Umbilical cord (tissue), 1 donor: ENCODE measurements at regions not wholly inside any gene's neighbourhood (a gene's known extent, or its start where the extent isn't known, plus 50 kb on each side); places are given as distances from the start of the nearest gene placed in this dataset.
"Not testable (repeated sequence)": the region's sequence is repeated elsewhere in the genome, so short reads cannot be mapped to it uniquely, and the experiment has no call there.

ENCODE experiments used
- DNase-seq: peaks from one replicate; pipeline ENCODE4 v3.0.0-alpha.2; 2015; ENCODE audit warnings: low spot score

GRCh38 chr16:48105976-48106375 is 49.8 kb downstream of the ABCC12 start:
- DNase-seq: no peak

DNA sequence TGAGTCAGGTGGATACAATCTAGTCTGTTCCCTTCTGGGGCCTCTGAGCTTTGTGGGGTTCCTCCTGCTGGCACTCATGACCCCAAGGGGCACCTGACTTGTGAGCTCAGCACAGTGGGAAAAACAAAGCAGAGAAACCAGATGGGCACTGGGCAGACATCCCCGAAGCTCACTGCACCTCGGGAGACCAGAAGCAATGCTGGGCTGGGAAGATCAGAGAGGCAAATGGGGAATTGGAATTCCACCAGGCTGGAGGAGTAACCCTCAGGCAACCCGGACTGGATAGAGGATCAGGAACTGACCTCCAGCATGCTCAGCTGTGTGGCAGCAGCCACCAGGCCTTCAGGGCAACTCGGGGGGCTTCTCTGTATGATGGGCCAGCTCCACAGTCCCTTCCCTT is 50.3 kb downstream of the ABCC12 start:
- DNase-seq: no peak

GRCh38 chr16:48103591-48103990 is 52.2 kb downstream of the ABCC12 start:
- DNase-seq: no peak

DNA sequence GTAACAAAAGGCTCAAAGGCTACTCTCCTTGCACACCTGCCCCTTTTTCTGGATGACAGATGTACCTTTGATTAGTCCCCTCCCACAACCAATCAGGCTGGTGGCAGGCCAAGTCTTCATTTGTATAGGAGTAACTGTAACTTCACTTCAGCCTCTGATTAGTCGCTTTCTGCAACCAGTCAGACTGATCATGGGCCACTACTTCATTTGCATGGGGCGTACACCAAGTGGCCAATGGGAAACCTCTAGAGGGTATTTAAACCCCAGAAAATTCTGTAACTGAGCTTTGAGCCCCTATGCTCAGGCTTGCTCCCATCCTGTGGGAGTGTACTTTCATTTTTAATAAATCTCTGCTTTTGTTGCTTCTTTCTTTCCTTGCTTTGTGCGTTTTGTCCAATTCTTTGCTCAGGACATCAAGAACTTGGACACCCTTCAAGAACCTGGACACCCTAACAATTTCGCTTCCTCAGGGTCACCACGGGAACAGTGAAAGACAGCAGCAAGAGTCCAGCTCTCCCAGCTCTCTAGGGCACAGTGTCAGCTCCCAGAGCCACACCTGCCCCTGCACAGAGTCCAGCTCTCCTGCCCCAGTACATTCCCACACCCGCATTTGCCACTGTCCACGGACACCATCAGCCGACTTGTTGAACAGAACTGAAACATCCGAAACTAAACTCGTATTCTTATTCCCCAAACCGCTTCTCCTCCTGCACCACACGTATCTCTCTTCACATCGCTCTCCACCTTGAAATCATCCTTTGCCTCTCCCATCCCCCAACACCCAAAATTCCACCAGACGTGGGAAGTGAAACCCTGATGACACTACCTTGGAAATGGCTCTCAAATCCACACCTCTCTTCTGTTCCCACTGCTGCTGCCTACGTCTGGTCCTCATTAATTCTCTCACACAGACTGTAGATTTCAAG is 53.4 kb downstream of the ABCC12 start:
- DNase-seq: no peak

DNA sequence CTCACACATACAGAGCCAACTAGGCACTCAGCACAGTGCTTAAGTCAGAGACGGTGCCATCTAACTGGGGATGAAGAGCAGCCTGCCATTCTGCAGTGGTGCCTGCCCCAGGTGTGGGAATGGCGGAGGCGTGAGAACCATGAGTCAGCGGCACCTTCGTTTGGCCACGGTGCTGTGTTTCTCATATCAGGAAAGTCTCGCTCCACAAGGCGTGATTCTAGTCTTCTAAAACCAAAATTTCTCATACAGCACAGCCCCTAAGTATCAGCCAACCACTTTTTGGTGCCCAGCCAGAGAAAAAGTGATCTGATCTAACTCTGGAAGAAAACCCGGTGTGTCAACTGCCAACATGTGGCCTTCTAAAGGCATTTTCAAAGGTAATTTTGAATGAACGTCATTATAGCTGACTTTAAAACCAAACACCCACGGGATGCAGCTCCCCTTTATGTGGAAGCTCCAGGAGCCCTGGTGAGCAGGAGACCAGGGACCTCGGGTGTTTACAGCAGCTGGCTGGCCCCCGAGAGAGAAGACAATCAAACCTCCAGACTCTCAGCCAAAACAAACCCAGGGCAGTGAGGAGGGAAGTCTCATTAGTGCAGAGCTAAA is 54.6 kb downstream of the ABCC12 start:
- DNase-seq: no peak

DNA sequence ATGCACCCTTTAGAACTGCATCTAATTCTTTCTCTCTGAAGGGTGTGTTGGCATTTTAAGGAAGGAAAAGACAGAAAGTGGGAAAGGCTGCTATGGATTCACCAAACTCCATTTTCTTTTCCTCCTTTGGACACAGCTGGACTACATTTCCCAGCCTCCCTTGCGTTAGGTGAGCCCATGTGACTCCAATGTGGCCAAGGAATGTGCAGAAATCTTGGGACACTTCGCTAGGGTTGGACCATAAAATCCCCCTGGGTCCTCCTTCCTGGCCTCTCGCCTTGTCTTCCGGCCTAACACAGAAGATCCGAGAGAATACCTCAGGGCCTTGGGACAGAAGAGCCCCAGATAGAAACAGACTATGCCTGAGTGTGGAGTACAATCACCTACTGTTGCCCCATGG is 56.3 kb downstream of the ABCC12 start:
- no peak for DNase-seq

DNA sequence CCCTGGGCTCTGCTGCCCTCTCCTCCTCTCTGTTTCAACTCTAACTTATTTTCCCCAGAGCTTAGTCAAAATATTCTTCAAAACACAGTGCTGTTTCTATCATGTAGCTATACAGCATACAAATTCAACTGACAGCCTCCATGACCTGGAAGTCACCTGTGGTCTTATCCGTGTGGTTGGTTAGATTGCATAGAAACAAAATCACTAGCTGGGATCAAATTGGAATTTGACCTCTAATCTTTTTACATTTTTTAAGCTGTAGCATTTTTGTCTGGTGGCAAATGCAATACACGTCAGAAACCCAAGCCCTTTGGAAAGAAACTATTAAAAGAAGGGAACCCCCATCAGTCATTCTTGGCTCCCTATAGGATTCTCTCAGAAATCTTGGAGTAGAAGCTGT is 57.3 kb downstream of the ABCC12 start:
- no peak for DNase-seq

GRCh38 chr16:48091117-48091516 is 64.7 kb downstream of the ABCC12 start:
- DNase-seq: no peak

DNA sequence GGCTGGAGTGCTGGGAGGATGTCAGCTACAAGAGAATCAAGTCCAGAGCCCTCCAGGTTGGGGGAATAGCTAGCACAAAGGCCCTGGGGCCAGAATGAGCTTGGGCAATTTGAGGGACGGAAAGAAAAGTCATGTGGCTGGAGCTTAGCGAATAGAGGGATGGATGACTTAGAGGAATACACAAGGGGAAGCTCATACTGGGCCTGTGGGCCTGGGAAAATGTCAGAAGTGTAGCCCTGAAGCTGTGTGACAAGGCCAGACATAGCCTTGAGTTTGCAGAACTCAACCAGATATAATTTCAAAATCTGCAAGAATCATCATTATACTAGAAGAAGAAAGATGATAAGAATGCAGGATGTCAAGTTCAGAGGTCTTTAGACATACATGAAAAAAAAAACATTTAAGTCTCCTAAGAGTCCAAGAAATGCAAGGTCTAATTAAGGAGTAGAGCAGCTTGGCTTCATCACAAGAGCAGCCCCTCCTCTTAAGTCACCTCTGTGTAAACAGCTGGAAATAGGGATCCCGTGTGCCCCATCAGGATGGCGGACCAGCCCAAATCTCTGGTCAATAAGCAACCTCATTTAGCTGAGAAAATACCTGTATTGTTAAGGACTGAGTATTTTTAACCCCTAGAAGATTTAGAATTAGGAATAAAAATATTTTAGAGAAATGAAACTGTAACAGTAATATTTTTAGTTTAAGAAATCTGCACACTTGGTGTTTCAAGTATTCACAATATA is 66.6 kb downstream of the ABCC12 start:
- no peak for DNase-seq

DNA sequence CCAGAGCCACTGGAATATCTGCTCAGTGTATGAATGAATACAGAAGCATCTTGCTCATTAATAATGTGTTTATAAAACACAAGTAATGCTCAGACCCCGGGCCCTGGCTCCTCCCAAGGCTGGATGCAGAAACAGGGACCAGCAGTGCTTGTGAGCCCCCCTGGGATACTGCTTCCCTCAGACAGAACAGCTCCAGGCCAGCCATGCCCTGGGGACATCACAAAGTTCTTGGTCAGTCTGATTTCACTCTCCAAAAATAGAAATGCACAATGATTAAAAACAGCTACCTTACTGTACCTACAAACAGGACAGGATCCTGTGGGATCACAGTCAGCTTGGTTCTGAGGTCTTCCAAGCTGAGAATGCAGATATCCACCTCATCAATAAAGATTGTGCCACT is 68.2 kb downstream of the ABCC12 start:
- no peak for DNase-seq

DNA sequence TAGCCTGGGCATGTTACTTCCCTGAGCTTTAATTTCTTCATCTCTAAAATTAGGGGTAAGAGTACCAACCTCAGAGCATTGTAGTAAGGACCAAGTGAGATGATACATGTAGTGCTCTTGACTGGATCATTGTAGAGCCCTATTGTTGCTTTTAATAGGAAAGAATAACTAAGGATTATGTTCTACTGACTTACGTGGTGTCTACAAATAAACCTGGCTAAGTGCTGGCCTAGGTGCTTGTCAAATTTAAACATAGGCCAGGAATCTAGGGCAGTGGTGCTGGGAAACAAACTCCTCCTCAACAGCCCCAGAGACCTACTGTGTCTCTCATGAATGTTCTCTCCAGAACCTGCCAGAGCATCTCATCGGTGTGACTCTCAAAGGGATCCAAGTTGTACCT is 69.4 kb downstream of the ABCC12 start:
- no peak for DNase-seq

DNA sequence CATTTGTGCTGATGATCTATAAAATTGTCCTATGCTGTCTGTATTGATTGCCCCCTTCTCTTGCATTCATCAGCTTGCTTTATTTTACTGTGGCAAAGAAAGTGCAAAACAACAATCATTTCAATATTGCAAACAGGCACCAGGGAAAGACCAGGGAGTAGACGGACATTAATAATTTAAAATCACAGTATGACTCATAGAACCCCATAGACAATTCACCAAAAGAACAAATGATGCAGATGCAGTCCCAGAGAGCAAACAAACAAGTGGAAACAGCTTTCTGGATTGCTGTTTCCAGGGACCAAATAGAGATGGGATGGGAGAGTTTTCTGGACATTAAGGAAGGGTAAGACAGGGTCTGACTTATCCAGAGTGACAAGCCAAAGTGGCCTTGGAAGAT is 70.1 kb downstream of the ABCC12 start:
- no peak for DNase-seq

- no peak for DNase-seq
These were observed 71.0 kb downstream of the ABCC12 start for GRCh38 chr16:48084826-48085225.

DNA sequence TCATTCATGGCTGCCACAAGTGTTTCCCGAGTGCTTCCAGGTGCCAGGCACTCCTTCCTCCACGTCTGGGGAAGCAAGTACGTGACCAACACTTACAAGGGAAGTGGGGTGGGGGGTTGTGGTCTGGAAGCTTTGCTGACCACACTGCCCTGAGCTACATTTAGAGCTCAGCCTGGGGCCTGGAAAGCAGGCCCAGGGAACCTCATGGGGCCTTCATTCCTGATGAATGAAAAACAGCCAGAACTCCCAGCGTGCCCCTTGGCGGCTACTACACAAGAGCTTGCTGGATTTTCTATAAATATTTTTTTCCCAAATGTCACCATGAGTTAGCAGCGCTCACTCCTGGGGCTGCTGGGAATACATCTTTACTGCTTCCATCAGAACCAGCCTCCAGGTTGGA is 73.3 kb downstream of the ABCC12 start:
- peak; percentile 4 for DNase-seq

DNA sequence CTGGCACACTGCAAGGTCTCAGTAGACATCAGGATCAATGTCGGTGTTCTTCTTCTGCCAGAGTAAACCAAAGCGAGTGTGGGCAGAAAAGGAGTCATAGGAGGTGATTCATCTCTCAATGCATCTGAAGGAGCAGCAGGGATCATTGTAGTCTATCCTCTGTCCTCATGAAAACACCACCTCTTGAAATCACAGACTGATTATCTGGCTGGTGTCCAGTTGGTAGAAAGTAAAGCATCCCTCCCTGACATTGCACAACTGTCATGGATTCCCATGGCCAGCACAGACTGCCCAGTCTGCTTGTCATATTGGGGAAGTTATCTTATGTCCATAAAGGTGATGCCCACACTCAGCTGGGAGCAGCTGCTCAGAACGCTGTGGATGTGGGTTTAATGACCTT is 74.1 kb downstream of the ABCC12 start:
- DNase-seq: no peak

- no peak for DNase-seq
These were observed 79.3 kb downstream of the ABCC12 start for GRCh38 chr16:48076455-48077012.

GRCh38 chr16:48075398-48075797 is 80.4 kb downstream of the ABCC12 start:
- no peak for DNase-seq

DNA sequence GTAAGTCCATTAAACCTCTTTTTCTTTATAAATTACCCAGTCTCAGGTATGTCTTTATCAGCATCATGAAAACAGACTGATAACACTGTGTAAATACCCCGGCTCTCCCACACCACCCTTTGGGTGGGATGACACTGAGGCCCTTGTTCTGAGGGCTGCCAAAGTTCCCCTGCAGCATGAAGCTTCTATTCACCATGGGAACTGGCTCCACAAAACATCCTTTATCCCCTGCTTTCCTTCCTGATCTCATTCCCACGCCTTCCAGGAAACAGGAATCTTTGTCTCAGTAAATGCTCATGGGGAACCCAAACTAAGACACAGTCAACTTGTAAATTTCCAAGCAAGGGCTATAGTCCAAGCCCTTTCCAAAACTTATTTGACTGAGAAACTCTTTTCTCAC is 88.4 kb downstream of the ABCC12 start:
- no peak for DNase-seq

- DNase-seq: no peak
These were observed 90.8 kb downstream of the ABCC12 start for GRCh38 chr16:48064971-48065370.

GRCh38 chr16:48062681-48063080 is 93.1 kb downstream of the ABCC12 start:
- no peak for DNase-seq

- no peak for DNase-seq
These were observed 95.9 kb downstream of the ABCC12 start for GRCh38 chr16:48059936-48060335.

- DNase-seq: not testable (repeated sequence)
These were observed 96.6 kb downstream of the ABCC12 start for GRCh38 chr16:48059190-48059589.
